ENCODE measurements at regions not wholly inside any gene's neighbourhood (a gene's known extent, or its start where the extent isn't known, plus 50 kb on each side); places are given as distances from the start of the nearest gene placed in this dataset.

DNA sequence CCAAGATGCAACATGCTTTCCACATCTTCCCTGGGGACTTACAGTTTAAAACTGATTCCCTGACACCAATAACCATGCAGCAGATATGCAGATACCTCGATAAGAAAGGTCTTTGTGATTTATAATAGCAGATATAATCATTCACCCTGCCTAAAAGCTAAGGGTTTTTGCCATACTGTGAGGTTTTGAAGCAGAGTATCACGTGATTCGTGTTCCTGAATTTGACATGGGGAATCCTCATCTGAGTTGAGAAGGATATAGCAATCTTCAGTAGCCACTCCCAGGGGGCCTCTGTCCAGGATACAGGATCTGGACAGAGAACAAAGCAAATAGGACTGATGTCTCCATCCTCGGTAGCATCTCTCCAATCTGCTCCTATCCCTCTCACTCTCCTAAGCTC lies 79.1 kb upstream of the SDK2 start:
- no peak for DNase-seq (ENCODE audit: low read depth in 3 of 3)

DNA sequence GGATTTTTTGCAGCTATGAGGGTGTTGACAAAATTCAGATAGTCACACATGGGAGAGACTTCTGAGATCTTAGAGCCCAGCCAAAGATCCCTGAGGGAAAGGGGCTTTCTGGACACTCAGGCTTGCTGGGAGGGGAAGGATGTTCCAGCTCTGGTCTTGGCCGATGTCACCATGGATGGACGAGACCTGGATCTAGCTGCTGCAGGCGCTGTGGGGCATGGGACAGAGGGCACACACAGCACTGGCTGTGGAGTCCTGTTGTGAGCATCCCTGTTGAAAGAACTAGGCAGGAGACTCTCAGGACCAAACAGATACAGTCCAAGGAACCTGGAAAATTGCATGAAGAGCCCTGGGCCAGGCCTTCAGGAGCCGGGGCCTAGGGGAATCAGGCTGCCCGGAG lies 80.1 kb upstream of the SDK2 start:
- no peak for DNase-seq (ENCODE audit: low read depth in 3 of 3)

DNA sequence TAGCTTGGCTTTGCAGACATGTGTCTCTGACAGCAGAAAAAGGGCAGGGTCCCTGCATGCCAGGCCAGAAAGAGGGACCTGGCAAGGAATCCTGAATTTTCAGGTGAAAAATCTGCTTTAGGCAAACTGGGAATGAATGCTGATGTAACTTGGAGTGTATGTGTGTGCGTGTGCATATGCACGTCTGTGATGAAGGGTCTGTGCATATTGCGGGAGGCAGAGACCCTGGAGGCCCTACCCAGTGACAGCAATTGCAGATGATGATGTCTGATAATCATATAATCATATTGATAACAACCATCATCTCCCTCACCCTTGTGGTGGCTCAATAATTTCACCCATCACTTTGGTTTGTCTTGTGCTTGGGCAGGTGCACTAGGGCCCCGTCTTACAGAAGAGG lies 80.7 kb upstream of the SDK2 start:
- DNase-seq (ENCODE audit: low read depth in 3 of 3) = no peak

DNA sequence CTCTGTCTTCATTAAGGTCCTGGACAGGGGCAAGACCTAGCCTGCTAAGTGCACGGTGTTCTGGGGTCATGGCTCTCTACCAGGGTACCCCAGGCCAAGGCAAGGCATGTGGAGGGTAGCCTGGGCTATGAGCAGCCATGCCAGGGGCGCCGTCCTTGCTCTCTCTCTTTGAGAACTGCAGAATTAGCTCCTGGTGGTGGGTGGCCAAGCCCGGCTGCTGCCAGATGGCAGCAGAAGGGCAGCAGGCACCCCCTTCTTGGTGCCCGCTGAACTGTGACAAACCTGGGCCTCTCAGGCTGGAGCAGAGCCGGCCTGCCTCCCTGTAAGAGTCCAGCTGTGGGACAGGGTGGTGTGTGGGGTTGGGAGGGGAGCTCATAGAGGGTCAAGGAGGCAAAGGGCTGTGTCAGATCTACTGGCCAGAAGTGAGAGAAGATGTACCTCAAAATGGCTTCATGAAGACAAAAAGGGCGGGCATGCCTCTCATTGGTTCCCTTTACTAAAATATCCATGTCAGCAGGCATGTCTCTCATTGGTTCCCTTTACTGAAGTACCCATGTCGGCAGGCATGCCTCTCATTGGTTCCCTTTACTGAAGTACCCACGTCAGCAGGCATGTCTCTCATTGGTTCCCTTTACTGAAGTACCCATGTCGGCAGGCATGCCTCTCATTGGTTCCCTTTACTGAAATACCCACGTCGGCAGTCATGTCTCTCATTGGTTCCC lies 81.7 kb upstream of the SDK2 start:
- DNase-seq (ENCODE audit: low read depth in 3 of 3) = no peak

DNA sequence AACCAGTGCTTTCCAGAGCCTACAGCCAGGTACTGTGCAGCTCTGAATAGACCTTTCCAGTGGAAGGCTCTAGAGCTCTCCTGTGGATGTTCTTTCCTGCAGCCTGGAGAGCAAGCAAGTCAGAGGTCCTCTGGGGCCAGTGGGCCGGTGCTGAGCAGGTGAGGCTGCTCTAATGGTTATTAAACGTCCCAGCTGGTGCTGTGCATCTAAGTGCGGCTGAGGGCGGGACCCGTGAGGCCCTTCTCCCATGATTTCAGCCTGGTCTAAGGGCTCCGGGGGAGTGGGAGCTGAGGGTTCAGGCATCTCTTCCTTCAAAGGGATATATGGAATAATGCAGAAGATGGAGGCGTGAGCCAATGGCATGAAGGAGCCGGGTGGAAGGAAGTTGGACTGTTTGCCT lies 83.7 kb upstream of the SDK2 start:
- no peak for DNase-seq (ENCODE audit: low read depth in 3 of 3)

DNA sequence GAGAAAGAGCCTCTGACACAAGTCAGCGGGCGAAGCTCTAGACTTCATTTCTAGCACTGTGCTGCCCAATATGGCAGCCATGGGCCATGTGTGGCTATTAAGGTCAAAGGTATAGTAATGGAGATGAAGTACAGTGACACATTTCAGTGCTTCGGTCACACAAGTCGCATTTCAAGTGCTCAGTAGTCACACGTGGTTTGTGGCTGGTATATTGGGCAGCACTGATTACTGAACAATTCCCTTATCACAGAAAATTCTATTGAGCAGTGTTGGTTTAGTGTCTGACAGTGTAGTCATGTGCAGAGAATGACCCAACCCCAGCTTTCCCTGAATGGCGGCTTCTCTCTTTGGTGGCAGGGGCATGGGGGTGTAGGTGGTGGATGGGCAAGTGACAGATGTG lies 84.9 kb upstream of the SDK2 start:
- DNase-seq (ENCODE audit: low read depth in 3 of 3) = no peak

DNA sequence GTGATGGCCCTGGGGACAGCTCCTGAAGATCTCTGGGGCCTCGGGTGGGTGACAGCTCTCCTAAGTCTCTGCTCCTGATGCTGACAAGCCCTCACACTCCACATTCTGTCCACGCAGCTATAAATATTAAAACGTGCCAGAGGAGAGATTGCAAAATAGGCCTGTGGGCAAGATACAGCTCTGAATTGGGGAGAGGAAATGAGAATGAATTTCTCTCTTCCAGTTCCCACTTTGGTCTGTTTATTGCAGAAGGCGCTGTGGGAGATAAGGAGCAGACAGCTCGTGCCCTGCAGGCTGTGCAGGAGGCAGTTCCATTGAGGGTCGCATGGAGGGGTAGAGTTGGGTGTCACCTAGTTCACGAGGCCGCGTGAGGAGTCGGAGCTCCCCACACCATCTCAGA lies 87.5 kb upstream of the SDK2 start:
- no peak for DNase-seq (ENCODE audit: low read depth in 3 of 3)

DNA sequence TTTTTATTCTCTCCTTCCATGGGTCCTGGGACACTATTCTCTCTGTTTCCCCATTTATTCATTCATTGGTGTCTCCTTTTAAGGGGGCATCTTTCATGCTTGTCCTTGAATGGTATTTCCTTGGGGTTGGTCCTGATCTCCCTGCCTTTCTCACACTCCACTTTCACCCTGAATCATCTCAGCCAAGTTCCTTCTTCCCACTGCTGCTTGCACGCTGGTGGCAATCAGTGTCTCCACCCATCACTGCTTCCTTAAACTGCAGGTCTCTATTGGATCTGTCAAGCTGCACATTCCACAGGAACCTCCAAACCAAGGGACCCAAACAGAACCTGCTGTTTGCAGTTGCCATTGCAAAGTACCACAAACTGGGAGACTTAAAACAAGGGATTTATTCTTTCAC lies 89.3 kb upstream of the SDK2 start:
- no peak for DNase-seq (ENCODE audit: low read depth in 3 of 3)

DNA sequence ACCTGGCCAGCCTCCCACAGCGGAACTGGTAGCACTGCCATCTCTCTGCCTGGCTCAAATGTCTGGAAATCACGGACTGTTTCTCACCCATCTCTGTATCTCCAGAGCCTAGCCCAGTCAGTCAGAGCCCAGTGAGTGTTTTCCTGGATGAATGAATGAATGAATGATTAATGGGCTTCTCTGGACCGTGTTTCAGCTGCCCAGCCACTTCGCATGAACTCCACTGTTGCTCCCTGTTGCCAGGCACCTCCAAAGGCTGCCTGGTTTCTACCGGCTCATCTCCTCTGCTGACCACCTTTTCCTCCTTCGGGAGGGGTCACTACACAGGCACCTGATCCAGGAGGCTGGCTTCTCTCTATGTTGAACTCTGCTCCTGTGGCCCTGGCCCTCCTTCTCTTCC lies 91.0 kb upstream of the SDK2 start:
- DNase-seq (ENCODE audit: low read depth in 3 of 3) = no peak

DNA sequence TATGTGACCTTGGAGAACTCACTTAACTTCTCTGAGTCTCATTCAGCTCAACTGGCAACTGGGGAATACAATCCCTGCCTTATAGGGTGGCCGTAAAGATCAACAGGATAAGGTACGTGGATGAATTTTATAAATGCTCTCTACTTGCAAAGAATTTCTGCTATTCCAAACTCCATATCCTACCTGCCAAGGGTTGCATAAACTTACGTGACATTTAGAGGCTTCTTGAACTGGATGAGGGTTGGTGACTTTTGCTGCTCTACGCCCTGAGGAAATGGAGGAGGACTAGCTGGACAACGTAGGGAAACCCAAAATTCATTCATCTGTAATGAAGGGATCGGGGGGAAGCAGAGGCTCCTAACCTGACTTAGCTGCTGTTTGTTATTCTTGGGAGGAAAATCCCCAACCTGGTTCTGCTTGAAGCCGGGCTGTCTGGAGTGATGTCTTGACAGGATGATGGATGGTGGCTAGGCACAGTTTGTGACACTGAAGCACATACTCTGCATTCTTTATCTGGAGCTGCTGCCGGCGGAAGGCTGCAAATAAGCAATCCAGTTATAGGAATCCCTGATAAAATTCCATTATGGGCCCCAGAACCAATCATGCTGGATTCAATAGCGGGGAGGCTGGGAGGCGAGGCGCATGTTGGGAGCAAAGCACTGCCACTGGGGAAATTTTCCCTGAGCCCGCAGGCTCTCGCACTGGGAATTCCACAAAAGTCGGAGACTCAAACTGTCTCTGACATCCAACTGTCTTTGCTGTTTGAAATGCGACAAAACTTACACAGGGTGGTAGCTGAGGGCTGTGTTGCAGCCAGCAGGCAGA lies 94.7 kb upstream of the SDK2 start:
- DNase-seq (ENCODE audit: low read depth in 3 of 3) = no peak

DNA sequence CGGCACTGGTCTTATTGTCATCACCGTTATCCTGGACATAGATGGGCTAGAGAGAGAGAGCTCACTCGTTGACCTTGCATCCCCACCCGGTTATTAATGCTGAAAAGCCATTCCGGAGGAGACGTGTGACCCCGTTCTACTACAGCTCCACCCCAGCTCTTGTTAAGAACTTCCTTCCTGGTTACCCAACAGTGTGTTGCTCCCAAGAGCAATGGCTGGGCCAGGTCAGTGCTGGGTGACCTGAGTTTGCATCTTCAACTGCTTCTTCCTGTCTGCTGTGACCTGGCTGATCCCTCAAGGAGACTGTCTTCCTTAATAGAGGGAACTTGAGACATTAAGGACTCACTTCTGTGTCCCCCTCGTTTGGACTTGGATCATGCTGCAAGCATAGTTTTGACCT lies 96.1 kb upstream of the SDK2 start:
- DNase-seq (ENCODE audit: low read depth in 3 of 3) = no peak

DNA sequence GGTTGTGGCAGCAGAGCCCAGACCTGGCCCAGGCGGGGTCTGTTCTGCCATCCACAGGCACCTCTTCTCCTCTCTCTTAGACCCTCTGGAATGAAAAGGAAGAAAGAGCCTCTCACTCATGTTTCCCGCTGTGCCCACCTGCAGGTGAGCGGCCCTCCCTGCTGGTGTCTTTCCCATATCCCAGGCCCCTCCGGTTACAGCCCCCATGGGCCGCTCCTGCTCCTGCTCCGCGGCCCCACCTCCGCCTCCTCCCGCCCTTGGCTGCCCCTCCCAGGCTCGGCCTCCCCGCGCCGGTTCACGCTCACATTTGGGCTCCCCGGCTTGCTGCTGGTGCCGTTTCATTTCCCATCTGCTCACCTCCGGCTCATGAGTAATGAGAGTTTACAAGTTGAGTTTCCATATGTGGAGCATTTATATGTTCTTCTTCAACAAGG lies 98.7 kb upstream of the SDK2 start:
- no peak for DNase-seq (ENCODE audit: low read depth in 3 of 3)

DNA sequence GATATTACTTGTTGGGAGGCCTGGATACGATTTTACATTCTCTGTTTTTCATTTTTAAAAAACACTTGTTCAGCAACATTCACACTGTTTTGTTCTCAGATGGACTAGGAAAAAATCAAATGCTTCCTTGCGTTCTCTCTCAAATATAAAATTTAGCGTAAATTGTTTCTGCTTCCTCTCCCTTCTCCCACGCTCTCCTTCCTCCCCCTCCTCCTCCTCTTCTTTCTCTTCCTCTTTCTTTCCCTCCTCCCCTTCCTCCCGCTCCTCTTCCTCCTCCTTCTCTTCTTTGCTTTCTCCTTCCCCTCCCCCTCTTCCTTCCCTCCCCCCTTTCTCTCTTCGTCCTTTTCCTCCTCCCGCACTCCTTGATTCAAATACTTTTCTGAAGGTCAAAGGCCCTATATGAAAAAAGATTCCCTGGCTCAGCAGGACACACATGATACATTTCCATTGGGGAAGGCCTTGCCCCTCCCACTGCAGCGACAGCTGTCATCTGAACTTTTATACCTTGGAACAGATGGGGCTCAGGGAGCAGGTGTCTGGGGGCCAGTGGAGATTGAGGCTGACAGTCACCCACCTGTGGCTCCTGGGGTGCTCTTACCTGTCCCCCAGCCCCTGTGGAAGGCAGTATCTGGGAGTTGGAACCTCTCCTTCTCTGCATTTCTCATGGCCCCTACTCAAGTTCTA lies 99.4 kb upstream of the SDK2 start:
- no peak for DNase-seq (ENCODE audit: low read depth in 3 of 3)

DNA sequence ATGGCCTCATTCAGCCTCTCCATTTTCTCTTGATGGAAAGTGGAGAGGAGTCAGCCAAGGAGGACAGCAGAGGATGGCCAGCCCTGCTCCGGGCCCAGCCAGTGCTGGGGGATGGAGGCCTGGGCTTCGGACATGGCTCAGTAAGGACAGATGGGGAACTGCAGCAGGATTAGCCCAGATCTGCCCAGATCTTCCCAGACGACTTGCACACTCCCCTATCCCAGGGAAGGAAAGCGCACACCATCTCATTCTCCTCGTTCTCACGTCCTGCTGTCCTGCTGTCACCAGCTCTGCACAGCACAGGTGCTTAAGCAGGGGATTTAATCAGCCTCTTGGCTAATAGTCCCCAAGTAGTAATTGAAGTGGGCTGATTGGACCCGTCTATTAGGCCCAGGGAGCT lies 100.2 kb upstream of the SDK2 start:
- DNase-seq (ENCODE audit: low read depth in 3 of 3) = no peak

DNA sequence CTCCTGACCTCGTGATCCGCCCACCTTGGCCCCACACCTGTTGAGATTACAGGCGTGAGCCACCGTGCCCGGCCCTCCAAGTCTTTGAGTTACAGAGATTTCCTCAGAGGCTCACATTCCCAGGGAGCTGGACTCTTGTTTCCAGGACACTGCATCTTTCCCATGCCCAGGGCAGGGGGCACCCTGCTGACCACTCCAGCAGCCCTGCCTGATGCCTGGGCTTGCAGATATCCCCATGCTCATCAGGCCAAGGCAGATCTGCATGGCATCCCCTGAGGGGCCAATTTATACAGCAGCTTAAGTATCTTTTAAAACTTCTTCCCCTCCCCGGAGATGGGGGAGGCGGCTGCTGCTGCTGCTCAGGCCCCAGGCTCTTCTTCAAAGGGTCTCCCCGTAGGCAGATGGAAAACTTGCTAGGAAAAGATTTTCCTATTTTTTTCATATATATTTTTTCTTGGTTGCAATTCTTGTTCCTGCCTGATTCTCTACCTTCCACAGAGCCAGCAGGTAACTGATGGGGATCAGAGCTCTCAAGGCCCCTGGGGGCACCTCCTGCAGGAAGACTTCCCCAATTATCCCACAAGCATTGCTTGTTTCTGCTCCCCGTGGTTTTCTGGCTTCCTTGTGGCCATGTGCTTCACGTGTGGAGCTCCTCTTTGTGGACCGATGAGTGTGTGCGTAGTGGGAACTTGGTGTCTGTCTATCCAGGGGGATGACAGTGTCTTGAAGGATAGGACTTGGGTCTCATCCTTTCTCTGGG lies 102.2 kb upstream of the SDK2 start:
- no peak for DNase-seq (ENCODE audit: low read depth in 3 of 3)

DNA sequence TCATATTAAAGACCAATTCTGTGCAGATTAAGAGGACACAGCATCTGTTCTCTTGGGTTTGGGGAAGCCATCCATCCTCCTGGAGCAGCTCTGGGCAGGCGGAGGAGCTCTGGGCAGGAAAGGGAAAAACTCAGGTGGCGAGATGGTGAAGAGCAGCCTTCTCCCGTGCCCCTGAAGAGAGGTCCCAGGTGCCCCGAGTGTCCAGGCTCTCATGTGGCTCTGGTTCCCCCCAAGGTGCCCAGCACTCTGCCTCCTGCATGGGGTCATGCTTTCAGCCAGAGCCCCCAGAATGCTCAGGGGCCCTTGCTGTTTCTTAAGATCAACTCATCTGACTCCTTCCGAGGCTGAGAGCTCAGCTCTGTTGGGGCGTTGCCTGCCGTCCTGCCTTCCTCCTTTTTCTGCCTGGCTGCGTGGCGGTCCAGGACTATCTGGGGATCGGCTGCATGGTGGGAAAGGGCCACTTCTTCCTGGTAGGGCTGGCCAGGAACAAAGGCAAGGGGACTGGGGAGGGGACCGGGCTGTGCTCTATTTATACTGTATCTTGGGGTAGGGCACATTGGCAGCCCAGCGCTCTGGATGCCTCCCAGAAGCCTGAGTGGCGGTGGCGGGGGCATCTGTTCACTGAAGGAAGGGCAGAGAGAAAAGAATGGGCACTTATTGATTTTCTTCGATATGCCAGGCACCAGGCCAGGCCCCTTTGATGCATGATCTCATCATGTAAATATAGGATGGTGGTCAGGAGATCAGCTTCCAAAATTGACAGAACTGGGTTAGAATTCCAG lies 103.2 kb upstream of the SDK2 start:
- no peak for DNase-seq (ENCODE audit: low read depth in 3 of 3)

DNA sequence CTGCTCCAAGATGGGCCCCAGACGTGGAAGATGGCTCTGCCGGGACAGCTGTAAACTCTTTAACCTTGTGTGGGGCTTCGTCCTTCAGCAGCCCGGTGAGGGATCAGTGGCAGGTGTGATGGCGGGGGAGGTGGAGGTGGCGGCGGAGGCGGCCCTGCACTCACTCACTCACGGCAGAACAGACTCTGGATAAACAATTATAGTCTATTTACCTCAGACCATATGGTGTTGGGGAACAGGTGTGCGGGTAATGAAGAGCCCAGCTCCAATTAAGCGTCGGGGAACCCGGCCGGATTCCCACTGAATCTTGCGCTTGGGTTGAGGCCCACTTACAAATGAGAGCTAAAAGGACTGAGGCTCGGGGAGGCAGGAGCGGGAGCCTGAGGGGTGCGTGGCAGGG lies 104.3 kb upstream of the SDK2 start:
- DNase-seq (ENCODE audit: low read depth in 3 of 3) = no peak

DNA sequence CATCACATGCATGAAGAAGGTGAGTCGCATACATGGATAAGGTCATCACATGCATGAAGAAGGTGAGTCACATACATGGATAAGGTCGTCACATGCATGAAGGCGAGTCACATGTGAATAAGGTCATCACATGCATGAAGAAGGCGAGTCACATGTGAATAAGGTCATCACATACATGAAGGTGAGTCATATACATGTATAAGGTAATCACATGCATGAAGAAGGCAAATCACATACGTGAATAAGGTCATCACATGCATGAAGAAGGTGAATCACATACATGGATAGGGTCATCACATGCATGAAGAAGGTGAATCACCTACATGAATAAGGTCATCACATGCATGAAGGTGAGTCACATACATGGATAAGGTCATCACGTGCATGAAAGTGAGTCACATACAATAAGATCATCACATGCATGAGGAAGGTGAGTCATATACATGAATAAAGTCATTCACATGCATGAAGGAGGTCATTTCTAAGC lies 105.1 kb upstream of the SDK2 start:
- DNase-seq (ENCODE audit: low read depth in 3 of 3) = no peak

DNA sequence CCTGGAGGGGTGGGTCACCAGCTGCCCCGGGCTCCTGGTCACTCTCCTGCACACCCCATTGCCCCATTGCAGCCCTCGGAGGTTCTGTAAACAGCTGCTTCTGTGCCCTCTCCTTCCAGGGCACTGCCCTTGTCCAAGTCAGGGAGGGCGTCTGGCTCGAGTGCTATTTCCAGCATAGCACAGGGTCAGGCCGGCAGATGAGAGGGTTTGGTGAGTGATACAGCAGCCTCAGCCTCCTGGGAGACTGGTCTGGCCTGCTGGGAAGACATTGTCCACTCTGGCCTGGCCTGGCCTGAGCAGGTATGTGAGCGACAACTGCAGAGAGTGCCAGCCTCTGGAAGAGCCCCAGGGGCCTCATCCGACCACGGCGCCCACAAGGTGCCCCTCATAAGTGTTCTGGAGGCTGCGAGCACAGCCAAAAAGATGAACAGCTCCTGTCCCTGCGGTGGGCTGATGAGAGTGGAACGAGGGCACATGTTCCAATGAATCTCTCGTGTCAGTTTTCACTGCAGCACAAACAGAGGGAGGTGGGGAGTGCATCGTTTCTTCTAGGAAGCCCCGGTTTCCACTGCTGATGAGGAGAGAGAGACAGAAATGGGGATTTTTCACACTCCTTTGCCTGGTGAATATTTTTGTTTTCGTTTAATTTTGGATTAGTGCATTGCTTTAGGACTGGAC lies 105.8 kb upstream of the SDK2 start:
- DNase-seq (ENCODE audit: low read depth in 3 of 3) = no peak

DNA sequence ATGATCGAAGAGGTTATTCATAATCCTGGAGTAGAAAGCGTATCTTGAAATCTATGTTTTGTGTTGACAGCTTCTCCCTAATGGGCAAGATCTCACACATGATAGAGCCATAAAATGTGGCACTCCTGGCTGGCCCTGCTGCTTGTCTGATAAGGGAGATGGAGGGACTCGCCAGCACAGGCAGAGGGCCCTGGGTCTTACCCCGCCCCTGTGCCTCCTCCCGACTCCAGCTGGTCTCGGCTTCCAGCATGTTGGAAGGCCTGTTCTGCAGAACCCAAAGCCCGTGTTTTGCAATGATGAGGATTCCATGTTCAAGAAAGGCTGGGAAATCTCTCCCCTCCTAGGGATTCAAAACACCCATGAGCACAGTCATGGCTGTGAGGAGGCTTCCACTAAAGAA lies 106.7 kb upstream of the SDK2 start:
- DNase-seq (ENCODE audit: low read depth in 3 of 3) = no peak
